ENCODE measurements at regions not wholly inside any gene's neighbourhood (a gene's known extent, or its start where the extent isn't known, plus 50 kb on each side); places are given as distances from the start of the nearest gene placed in this dataset.

- TF ChIP-seq, protein P1, sequence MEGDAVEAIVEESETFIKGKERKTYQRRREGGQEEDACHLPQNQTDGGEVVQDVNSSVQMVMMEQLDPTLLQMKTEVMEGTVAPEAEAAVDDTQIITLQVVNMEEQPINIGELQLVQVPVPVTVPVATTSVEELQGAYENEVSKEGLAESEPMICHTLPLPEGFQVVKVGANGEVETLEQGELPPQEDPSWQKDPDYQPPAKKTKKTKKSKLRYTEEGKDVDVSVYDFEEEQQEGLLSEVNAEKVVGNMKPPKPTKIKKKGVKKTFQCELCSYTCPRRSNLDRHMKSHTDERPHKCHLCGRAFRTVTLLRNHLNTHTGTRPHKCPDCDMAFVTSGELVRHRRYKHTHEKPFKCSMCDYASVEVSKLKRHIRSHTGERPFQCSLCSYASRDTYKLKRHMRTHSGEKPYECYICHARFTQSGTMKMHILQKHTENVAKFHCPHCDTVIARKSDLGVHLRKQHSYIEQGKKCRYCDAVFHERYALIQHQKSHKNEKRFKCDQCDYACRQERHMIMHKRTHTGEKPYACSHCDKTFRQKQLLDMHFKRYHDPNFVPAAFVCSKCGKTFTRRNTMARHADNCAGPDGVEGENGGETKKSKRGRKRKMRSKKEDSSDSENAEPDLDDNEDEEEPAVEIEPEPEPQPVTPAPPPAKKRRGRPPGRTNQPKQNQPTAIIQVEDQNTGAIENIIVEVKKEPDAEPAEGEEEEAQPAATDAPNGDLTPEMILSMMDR (conservative IDR thresholded peaks at IDR 0.05; ENCODE audit: low read depth, low read length) = no peak
- TF ChIP-seq EZH2 (IDR thresholded peaks at IDR 0.05; ENCODE audit: low read length, unreplicated experiment) (no peak), EZH2phosphoT487 (IDR thresholded peaks at IDR 0.05; ENCODE audit: borderline replicate concordance, low read length) (no peak)
Measured at GRCh38 chr1:184903111-184903692, 71.1 kb downstream of the NIBAN1 start.
